ENCODE measurements at regions not wholly inside any gene's neighbourhood (a gene's known extent, or its start where the extent isn't known, plus 50 kb on each side); places are given as distances from the start of the nearest gene placed in this dataset.

DNA sequence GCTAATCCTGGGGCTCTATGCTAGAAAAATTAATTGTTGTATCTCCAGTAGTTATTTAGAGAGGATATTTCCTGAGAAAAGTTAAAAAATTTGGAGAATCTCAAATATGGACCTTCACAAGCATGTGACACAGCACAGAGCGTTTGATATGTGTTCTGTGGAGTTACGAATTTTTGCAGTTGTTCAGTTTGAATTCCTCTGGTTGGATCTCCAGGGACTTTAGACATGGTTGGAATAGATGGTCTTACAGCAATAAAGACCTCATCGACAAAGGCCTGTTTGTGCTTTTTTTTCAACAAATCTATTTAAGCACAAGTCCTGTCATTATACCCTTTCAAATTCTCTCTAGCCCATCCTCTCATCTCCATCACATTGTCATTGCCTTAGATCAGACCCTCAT, 138.0 kb downstream of the TES start:
- H3K4me1 Mint-ChIP-seq, result no peaks in the 10 kb centered on the region
- Histone ChIP-seq H3K27me3 (ENCODE audit: insufficient read depth) (no peaks in the 10 kb centered on the region), H3K4me1 (ENCODE audit: insufficient read depth) (no peaks in the 10 kb centered on the region), H3K27ac (ENCODE audit: low read depth) (no peak overlapping the region), H3K4me3 (no peak overlapping the region), H4K20me1 (replicated peaks; ENCODE audit: insufficient read depth) (no peaks in the 10 kb centered on the region), H3K79me2 (replicated peaks; ENCODE audit: insufficient read depth) (no peaks in the 10 kb centered on the region), H3F3A (replicated peaks; ENCODE audit: low read depth) (no peaks in the 10 kb centered on the region), H3K4me2 (no peak overlapping the region), H3K9me2 (ENCODE audit: insufficient read depth) (peaks cover 17% of the 10 kb centered on the region), H2AFZ (no peak overlapping the region), H3K36me3 (ENCODE audit: insufficient read depth) (no peaks in the 10 kb centered on the region)
- TF ChIP-seq ZNF331 (CRISPR knock-in tag; IDR thresholded peaks at IDR 0.05; ENCODE audit: low read depth) (no peak), EZH2phosphoT487 (IDR thresholded peaks at IDR 0.05; ENCODE audit: unreplicated experiment) (no peak), CREB1 (CRISPR knock-in tag; IDR thresholded peaks at IDR 0.05; ENCODE audit: low read depth) (no peak), ZNF114 (CRISPR knock-in tag; IDR thresholded peaks at IDR 0.05) (no peak), NANOG (IDR thresholded peaks at IDR 0.05; ENCODE audit: borderline replicate concordance) (no peak), JUNB (IDR thresholded peaks at IDR 0.05; ENCODE audit: unreplicated experiment) (no peak), STAT1 (IDR thresholded peaks at IDR 0.05; ENCODE audit: unreplicated experiment) (no peak), POLR2AphosphoS5 (IDR thresholded peaks at IDR 0.05; ENCODE audit: low read depth) (no peak), EZH2 (IDR thresholded peaks at IDR 0.05; ENCODE audit: low read depth, unreplicated experiment) (no peak)
- TF ChIP-seq, protein P1, sequence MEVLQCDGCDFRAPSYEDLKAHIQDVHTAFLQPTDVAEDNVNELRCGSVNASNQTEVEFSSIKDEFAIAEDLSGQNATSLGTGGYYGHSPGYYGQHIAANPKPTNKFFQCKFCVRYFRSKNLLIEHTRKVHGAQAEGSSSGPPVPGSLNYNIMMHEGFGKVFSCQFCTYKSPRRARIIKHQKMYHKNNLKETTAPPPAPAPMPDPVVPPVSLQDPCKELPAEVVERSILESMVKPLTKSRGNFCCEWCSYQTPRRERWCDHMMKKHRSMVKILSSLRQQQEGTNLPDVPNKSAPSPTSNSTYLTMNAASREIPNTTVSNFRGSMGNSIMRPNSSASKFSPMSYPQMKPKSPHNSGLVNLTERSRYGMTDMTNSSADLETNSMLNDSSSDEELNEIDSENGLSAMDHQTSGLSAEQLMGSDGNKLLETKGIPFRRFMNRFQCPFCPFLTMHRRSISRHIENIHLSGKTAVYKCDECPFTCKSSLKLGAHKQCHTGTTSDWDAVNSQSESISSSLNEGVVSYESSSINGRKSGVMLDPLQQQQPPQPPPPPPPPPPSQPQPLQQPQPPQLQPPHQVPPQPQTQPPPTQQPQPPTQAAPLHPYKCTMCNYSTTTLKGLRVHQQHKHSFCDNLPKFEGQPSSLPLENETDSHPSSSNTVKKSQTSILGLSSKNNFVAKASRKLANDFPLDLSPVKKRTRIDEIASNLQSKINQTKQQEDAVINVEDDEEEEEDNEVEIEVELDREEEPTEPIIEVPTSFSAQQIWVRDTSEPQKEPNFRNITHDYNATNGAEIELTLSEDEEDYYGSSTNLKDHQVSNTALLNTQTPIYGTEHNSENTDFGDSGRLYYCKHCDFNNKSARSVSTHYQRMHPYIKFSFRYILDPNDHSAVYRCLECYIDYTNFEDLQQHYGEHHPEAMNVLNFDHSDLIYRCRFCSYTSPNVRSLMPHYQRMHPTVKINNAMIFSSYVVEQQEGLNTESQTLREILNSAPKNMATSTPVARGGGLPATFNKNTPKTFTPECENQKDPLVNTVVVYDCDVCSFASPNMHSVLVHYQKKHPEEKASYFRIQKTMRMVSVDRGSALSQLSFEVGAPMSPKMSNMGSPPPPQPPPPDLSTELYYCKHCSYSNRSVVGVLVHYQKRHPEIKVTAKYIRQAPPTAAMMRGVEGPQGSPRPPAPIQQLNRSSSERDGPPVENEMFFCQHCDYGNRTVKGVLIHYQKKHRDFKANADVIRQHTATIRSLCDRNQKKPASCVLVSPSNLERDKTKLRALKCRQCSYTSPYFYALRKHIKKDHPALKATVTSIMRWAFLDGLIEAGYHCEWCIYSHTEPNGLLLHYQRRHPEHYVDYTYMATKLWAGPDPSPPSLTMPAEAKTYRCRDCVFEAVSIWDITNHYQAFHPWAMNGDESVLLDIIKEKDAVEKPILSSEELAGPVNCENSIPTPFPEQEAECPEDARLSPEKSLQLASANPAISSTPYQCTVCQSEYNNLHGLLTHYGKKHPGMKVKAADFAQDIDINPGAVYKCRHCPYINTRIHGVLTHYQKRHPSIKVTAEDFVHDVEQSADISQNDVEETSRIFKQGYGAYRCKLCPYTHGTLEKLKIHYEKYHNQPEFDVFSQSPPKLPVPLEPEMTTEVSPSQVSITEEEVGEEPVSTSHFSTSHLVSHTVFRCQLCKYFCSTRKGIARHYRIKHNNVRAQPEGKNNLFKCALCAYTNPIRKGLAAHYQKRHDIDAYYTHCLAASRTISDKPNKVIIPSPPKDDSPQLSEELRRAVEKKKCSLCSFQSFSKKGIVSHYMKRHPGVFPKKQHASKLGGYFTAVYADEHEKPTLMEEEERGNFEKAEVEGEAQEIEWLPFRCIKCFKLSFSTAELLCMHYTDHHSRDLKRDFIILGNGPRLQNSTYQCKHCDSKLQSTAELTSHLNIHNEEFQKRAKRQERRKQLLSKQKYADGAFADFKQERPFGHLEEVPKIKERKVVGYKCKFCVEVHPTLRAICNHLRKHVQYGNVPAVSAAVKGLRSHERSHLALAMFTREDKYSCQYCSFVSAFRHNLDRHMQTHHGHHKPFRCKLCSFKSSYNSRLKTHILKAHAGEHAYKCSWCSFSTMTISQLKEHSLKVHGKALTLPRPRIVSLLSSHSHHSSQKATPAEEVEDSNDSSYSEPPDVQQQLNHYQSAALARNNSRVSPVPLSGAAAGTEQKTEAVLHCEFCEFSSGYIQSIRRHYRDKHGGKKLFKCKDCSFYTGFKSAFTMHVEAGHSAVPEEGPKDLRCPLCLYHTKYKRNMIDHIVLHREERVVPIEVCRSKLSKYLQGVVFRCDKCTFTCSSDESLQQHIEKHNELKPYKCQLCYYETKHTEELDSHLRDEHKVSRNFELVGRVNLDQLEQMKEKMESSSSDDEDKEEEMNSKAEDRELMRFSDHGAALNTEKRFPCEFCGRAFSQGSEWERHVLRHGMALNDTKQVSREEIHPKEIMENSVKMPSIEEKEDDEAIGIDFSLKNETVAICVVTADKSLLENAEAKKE (CRISPR knock-in tag; IDR thresholded peaks at IDR 0.05), result no peak
- TF ChIP-seq, protein P2, sequence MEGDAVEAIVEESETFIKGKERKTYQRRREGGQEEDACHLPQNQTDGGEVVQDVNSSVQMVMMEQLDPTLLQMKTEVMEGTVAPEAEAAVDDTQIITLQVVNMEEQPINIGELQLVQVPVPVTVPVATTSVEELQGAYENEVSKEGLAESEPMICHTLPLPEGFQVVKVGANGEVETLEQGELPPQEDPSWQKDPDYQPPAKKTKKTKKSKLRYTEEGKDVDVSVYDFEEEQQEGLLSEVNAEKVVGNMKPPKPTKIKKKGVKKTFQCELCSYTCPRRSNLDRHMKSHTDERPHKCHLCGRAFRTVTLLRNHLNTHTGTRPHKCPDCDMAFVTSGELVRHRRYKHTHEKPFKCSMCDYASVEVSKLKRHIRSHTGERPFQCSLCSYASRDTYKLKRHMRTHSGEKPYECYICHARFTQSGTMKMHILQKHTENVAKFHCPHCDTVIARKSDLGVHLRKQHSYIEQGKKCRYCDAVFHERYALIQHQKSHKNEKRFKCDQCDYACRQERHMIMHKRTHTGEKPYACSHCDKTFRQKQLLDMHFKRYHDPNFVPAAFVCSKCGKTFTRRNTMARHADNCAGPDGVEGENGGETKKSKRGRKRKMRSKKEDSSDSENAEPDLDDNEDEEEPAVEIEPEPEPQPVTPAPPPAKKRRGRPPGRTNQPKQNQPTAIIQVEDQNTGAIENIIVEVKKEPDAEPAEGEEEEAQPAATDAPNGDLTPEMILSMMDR (conservative IDR thresholded peaks at IDR 0.05; ENCODE audit: low read depth in 2 of 2), result no peak
- TF ChIP-seq, protein P3, sequence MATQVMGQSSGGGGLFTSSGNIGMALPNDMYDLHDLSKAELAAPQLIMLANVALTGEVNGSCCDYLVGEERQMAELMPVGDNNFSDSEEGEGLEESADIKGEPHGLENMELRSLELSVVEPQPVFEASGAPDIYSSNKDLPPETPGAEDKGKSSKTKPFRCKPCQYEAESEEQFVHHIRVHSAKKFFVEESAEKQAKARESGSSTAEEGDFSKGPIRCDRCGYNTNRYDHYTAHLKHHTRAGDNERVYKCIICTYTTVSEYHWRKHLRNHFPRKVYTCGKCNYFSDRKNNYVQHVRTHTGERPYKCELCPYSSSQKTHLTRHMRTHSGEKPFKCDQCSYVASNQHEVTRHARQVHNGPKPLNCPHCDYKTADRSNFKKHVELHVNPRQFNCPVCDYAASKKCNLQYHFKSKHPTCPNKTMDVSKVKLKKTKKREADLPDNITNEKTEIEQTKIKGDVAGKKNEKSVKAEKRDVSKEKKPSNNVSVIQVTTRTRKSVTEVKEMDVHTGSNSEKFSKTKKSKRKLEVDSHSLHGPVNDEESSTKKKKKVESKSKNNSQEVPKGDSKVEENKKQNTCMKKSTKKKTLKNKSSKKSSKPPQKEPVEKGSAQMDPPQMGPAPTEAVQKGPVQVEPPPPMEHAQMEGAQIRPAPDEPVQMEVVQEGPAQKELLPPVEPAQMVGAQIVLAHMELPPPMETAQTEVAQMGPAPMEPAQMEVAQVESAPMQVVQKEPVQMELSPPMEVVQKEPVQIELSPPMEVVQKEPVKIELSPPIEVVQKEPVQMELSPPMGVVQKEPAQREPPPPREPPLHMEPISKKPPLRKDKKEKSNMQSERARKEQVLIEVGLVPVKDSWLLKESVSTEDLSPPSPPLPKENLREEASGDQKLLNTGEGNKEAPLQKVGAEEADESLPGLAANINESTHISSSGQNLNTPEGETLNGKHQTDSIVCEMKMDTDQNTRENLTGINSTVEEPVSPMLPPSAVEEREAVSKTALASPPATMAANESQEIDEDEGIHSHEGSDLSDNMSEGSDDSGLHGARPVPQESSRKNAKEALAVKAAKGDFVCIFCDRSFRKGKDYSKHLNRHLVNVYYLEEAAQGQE (IDR thresholded peaks at IDR 0.05; ENCODE audit: unreplicated experiment), result no peak
- TF ChIP-seq, protein P4, sequence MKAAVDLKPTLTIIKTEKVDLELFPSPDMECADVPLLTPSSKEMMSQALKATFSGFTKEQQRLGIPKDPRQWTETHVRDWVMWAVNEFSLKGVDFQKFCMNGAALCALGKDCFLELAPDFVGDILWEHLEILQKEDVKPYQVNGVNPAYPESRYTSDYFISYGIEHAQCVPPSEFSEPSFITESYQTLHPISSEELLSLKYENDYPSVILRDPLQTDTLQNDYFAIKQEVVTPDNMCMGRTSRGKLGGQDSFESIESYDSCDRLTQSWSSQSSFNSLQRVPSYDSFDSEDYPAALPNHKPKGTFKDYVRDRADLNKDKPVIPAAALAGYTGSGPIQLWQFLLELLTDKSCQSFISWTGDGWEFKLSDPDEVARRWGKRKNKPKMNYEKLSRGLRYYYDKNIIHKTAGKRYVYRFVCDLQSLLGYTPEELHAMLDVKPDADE (IDR thresholded peaks at IDR 0.05), result no peak
- ATAC-seq (no peak), DNase-seq (ENCODE audit: low spot score) (no peak)
- H3K27ac Mint-ChIP-seq, result no peak overlapping the region
- no peaks in the 10 kb centered on the region for H3K27me3 Mint-ChIP-seq (ENCODE audit: insufficient read depth, low read depth, poor library complexity)
- no peak overlapping the region for H3K4me3 Mint-ChIP-seq
- H3K9me3 Mint-ChIP-seq, result no peaks in the 10 kb centered on the region
- H3K36me3 Mint-ChIP-seq (ENCODE audit: low read depth), result no peaks in the 10 kb centered on the region

Measured in GM23338 (cell line).